Thyroid gland (tissue), 4 donors: ENCODE measurements at regions not wholly inside any gene's neighbourhood (a gene's known extent, or its start where the extent isn't known, plus 50 kb on each side); places are given as distances from the start of the nearest gene placed in this dataset.
"Not testable (repeated sequence)": the region's sequence is repeated elsewhere in the genome, so short reads cannot be mapped to it uniquely, and the experiment has no call there.

ENCODE experiments used
- DNase-seq, 2 donors: peaks; one replicate each; pipeline ENCODE4 v3.0.0-alpha.2; 2019
- H3K27ac ChIP-seq, 3 donors: fragments of 200-600 bp; sonication (generic); 1 replicate in 2 of 3; 2 replicates in 1 of 3; pipeline ENCODE4 v1.5.1; 2016 to 2019; ENCODE audit warnings: mild to moderate bottlenecking in 1 of 3, moderate library complexity in 1 of 3
- H3K27me3 ChIP-seq: fragments of 200-600 bp; sonication (generic); one replicate; pipeline ENCODE4 v1.5.1; 2019
- H3K36me3 ChIP-seq, 2 donors: fragments of 200-600 bp; sonication (generic); one replicate each; pipeline ENCODE4 v1.5.1; 2016 to 2019
- H3K4me1 ChIP-seq, 2 donors: fragments of 200-600 bp; sonication (generic); one replicate each; pipeline ENCODE4 v1.5.1; 2017 to 2019
- H3K4me3 ChIP-seq, 3 donors: fragments of 200-600 bp; sonication (generic); replicated peaks in 1 of 3; 1 replicate in 2 of 3; 2 replicates in 1 of 3; pipeline ENCODE4 v1.5.1; 2016; ENCODE audit warnings: mild to moderate bottlenecking in 1 of 3
- H3K9me3 ChIP-seq: fragments of 200-600 bp; sonication (generic); one replicate; pipeline ENCODE4 v1.5.1; 2017
- POLR2A ChIP-seq, 2 donors: fragments of 450-650 bp; IDR thresholded peaks; one replicate each; pipeline ENCODE4 v1.6.1; 2017; ENCODE audit warnings: antibody characterized with exemption in 2 of 2, mild to moderate bottlenecking in 2 of 2, moderate library complexity in 1 of 2
- WGBS, 2 donors: methylation state at CpG; one replicate each; pipeline ENCODE4 v1.1.5; 2017; 5-methylcytosine and 5-hydroxymethylcytosine counted together
- intact Hi-C: fragments of 100-400 bp; cut with DNase I; formaldehyde crosslinking; loops from one replicate; pipeline ENCODE4 v1.15.1; 2023
- TF ChIP-seq, protein P1 (sequence below), 6 experiments: fragments of 200-600 bp in 3 of 6; fragments of 450-650 bp in 3 of 6; sonication (generic) in 3 of 6; IDR thresholded peaks; one replicate each; pipeline ENCODE4 v1.5.1; 2016 to 2019; ENCODE audit warnings: antibody characterized with exemption in 6 of 6, mild to moderate bottlenecking in 2 of 6, inconsistent platforms in 1 of 6, moderate library complexity in 1 of 6

DNA sequence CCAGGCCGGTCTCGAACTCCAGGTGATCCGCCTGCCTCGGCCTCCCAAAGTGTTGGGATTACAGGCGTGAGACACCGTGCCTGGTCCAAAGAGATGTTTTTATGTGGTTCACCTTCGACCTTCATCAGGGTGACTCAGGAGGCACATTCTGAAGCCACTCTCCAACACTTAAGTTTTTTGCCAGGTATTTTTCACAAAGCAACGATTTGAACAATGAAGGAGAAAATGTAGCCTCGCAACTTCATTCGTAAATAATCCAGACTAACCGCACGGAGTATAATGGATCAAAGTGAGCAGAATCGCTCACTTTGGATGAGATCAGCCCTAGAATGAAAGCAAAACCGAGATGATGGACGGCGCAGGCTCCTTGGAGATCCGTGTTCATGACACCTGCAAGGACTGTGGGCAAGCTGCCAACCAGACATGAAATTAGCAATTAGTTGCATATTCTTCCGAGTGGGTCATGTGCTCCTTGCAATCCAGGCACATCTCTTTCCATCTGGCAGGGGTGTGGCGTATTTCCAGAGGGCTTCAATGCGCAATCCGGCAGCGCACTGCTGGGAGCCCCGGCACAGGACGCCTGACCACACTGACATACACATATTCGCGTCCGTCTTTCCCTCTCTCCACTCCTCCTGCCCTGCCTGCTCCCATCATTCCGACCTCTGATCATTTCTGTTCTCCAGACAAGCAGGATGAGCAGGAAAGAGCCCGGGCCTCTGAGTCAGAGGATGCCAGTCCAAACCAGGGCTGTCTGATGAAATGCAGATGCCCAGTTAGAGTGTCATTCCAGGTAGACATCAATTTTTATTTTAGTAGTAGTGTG, 148.4 kb downstream of the KLF6 start:
- 93% methylated on average over 29 of the region's 29 CpGs for WGBS, 2 donors
- TF ChIP-seq, protein P1, sequence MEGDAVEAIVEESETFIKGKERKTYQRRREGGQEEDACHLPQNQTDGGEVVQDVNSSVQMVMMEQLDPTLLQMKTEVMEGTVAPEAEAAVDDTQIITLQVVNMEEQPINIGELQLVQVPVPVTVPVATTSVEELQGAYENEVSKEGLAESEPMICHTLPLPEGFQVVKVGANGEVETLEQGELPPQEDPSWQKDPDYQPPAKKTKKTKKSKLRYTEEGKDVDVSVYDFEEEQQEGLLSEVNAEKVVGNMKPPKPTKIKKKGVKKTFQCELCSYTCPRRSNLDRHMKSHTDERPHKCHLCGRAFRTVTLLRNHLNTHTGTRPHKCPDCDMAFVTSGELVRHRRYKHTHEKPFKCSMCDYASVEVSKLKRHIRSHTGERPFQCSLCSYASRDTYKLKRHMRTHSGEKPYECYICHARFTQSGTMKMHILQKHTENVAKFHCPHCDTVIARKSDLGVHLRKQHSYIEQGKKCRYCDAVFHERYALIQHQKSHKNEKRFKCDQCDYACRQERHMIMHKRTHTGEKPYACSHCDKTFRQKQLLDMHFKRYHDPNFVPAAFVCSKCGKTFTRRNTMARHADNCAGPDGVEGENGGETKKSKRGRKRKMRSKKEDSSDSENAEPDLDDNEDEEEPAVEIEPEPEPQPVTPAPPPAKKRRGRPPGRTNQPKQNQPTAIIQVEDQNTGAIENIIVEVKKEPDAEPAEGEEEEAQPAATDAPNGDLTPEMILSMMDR (IDR thresholded peaks at IDR 0.05): no peak
- no peak for TF ChIP-seq POLR2A (IDR thresholded peaks at IDR 0.05)
- intact Hi-C loops: no loop called here
- DNase-seq: no peak
- H3K4me3 ChIP-seq: no peak overlapping the region
- H3K36me3 ChIP-seq: no peaks in the 10 kb centered on the region
- H3K9me3 ChIP-seq: no peaks in the 10 kb centered on the region
- no peaks in the 10 kb centered on the region for H3K27me3 ChIP-seq
- H3K27ac ChIP-seq: no peak overlapping the region
- no peaks in the 10 kb centered on the region for H3K4me1 ChIP-seq

- TF ChIP-seq, protein P1 (IDR thresholded peaks at IDR 0.05): no peak
- TF ChIP-seq POLR2A (IDR thresholded peaks at IDR 0.05): no peak
- H3K27me3 ChIP-seq: no peaks in the 10 kb centered on the region
- no peak for DNase-seq
- intact Hi-C loops: no loop called here
- H3K4me1 ChIP-seq: no peaks in the 10 kb centered on the region
- no peaks in the 10 kb centered on the region for H3K36me3 ChIP-seq
- WGBS, 2 donors: 80 to 86% methylated on average over 6 of the region's 6 CpGs
- H3K27ac ChIP-seq: no peak overlapping the region
- H3K4me3 ChIP-seq: no peak overlapping the region
- H3K9me3 ChIP-seq: no peaks in the 10 kb centered on the region
Measured at GRCh38 chr10:3635697-3636096, 149.3 kb downstream of the KLF6 start.

DNA sequence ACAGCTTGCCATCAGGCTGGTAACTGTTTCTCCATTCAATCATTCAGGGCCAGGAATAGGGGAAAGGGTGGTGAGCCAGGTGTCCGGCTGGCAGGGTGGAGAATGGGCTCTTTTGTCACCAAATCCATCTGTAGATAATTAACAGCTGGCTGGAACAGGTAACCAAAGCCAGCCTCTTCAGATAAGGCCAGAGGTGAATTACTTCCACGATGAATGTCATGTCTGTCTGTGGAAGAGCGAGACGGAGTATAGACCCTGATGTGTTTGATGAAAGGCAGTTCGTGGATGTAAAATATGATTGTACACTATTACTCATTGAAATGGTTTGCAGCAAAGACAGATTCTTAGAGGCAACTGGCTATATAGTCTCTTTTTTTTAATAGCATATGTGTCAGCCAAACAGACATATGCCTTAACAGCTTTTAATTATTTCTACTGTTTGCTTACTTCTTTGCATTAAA, 149.8 kb downstream of the KLF6 start:
- TF ChIP-seq POLR2A (IDR thresholded peaks at IDR 0.05): no peak
- TF ChIP-seq, protein P1 (IDR thresholded peaks at IDR 0.05): no peak
- Histone ChIP-seq H3K36me3 (no peaks in the 10 kb centered on the region), H3K4me3 (no peak overlapping the region), H3K27ac (no peak overlapping the region), H3K4me1 (no peaks in the 10 kb centered on the region), H3K9me3 (no peaks in the 10 kb centered on the region), H3K27me3 (no peaks in the 10 kb centered on the region)
- 89 to 92% methylated on average over 5 of the region's 5 CpGs for WGBS, 2 donors
- intact Hi-C loops: no loop called here
- DNase-seq: no peak

- DNase-seq, H3K4me1 ChIP-seq, H3K9me3 ChIP-seq, H3K27ac ChIP-seq, intact Hi-C loops, H3K4me3 ChIP-seq, H3K36me3 ChIP-seq, H3K27me3 ChIP-seq: not testable (repeated sequence)
- 97 to 100% methylated on average over 1 of the region's 1 CpG for WGBS, 2 donors
Measured at GRCh38 chr10:3634646-3635045, 150.4 kb downstream of the KLF6 start.

DNA sequence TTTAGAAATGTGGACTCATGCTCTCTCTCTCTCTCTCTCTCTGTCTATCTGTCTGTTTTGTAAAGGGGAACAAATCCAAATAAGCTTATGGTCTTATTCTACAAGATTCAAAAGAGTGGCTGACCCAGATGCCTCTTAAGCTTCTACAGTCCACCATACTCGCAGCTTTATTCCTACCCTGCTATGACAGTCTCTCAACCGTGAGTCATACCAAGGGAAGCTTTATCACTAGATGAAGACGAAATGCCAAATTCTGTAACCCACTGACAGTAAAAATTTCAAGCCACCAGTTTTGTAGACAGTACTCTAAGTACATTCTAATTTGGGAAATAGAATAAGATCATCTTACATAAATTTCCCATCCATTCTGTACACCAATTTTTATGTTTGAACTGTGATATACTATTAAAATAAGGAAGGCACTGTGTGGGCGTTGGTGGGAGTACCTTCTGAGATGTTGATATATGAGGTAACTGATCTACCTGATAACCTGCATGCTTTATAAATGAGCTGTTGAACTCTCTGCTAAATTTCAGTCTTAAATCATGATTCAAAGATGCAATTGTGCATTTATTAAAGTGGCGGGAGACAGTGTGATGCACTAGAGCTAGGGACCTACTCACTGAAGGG, 153.2 kb downstream of the KLF6 start:
- Histone ChIP-seq H3K27ac (no peak overlapping the region), H3K4me1 (no peaks in the 10 kb centered on the region), H3K27me3 (no peaks in the 10 kb centered on the region), H3K9me3 (no peaks in the 10 kb centered on the region), H3K36me3 (no peaks in the 10 kb centered on the region), H3K4me3 (no peak overlapping the region)
- TF ChIP-seq, protein P1 (IDR thresholded peaks at IDR 0.05): no peak
- no peak for TF ChIP-seq POLR2A (IDR thresholded peaks at IDR 0.05)
- 85 to 88% methylated on average over 5 of the region's 5 CpGs for WGBS, 2 donors
- intact Hi-C loops: no loop called here
- no peak for DNase-seq
